ENCODE measurements at regions not wholly inside any gene's neighbourhood (a gene's known extent, or its start where the extent isn't known, plus 50 kb on each side); places are given as distances from the start of the nearest gene placed in this dataset.

DNA sequence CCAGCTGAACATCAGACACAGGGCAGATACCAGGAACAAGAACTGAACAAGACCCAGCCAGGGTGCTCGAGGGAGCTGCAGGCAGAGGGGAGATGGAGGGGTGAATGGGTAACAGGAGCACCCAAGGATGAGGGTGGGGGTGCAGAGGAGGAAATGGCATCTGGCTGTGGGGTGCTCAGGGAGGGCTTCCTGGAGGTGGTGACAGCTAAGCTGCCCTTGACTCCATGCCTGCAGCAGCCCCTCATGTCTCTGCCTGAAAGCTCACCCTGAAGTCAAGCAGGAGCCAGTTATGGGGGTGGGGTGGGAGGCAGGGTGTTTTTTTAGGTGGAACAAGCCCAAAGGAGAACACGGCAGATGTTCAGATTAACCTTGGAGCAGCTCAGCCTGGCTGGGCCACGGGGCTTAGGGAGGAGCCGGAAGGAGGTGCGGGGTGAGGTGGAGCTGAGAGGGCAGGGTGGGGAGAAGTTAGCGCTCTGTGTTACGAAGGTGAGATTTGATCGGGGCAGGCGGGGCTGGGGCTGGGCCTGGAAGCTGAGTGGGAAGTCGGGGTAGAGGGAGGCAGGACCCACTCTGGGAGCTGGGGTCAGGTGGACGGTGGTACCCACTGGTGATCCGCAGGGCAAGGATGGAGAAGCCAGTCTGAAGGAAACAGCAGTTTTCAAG, 143.0 kb downstream of the ENGASE start:
- RAD21 ChIA-PET (ENCODE audit: low non-redundant PET in 1 of 2, low total read pairs in 2 of 2, uncharacterized antibody in 2 of 2, unreplicated experiment in 2 of 2) = no interaction called here
- CTCF ChIA-PET = no interaction called here
- Histone ChIP-seq H3K4me1 (ENCODE audit: control insufficient read depth in 1 of 2, insufficient read depth in 2 of 2, low read length in 2 of 2) (no peaks in the 10 kb centered on the region), H3K27ac (ENCODE audit: low read depth, low read length) (no peak overlapping the region), H3K9me2 (ENCODE audit: insufficient read depth) (no peaks in the 10 kb centered on the region), H3K36me3 (ENCODE audit: control insufficient read depth in 1 of 2, insufficient read depth in 2 of 2, low read length in 2 of 2) (no peaks in the 10 kb centered on the region), H4K20me1 (ENCODE audit: insufficient read depth) (no peaks in the 10 kb centered on the region), H3K79me2 (ENCODE audit: insufficient read depth, low read length) (no peaks in the 10 kb centered on the region), H3K27me3 (ENCODE audit: insufficient read depth, low read length) (peaks cover 27% of the 10 kb centered on the region), H3K4me3 (replicated peaks in 1 of 2; ENCODE audit: low read depth in 1 of 2, low read length in 2 of 2) (no peak overlapping the region), H3K9me3 (ENCODE audit: control insufficient read depth in 1 of 2, insufficient read depth in 1 of 2, low read depth in 1 of 2, low read length in 2 of 2) (no peaks in the 10 kb centered on the region), H3K9ac (ENCODE audit: low read length) (no peak overlapping the region), H2AFZ (ENCODE audit: low read depth, low read length, poor library complexity, severe bottlenecking) (no peak overlapping the region), H3K4me2 (ENCODE audit: low read length) (no peak overlapping the region)
- POLR2A ChIA-PET = no interaction called here
- TF ChIP-seq JUND (IDR thresholded peaks at IDR 0.05) (no peak), CBX3 (IDR thresholded peaks at IDR 0.05; ENCODE audit: low read depth) (no peak), TCF7L2 (IDR thresholded peaks at IDR 0.05; ENCODE audit: borderline replicate concordance, extremely low read depth, insufficient read depth, insufficient read length) (no peak), CEBPB (IDR thresholded peaks at IDR 0.05; ENCODE audit: low read depth) (no peak), YY1 (IDR thresholded peaks at IDR 0.05; ENCODE audit: extremely low read depth, insufficient replicate concordance, low read depth, low read length) (no peak), RAD21 (IDR thresholded peaks at IDR 0.05; ENCODE audit: low read depth) (no peak), FOSL1 (IDR thresholded peaks at IDR 0.05; ENCODE audit: low read depth) (no peak), EZH2 (IDR thresholded peaks at IDR 0.05) (no peak), SRF (IDR thresholded peaks at IDR 0.05; ENCODE audit: low read depth) (no peak)
- TF ChIP-seq, protein P1, sequence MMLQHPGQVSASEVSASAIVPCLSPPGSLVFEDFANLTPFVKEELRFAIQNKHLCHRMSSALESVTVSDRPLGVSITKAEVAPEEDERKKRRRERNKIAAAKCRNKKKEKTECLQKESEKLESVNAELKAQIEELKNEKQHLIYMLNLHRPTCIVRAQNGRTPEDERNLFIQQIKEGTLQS (IDR thresholded peaks at IDR 0.05) = no peak
- TF ChIP-seq, protein P2, sequence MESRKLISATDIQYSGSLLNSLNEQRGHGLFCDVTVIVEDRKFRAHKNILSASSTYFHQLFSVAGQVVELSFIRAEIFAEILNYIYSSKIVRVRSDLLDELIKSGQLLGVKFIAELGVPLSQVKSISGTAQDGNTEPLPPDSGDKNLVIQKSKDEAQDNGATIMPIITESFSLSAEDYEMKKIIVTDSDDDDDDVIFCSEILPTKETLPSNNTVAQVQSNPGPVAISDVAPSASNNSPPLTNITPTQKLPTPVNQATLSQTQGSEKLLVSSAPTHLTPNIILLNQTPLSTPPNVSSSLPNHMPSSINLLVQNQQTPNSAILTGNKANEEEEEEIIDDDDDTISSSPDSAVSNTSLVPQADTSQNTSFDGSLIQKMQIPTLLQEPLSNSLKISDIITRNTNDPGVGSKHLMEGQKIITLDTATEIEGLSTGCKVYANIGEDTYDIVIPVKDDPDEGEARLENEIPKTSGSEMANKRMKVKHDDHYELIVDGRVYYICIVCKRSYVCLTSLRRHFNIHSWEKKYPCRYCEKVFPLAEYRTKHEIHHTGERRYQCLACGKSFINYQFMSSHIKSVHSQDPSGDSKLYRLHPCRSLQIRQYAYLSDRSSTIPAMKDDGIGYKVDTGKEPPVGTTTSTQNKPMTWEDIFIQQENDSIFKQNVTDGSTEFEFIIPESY (IDR thresholded peaks at IDR 0.05; ENCODE audit: extremely low read depth, insufficient replicate concordance, low read length) = no peak
- TF ChIP-seq, protein P3, sequence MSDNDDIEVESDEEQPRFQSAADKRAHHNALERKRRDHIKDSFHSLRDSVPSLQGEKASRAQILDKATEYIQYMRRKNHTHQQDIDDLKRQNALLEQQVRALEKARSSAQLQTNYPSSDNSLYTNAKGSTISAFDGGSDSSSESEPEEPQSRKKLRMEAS (IDR thresholded peaks at IDR 0.05) = no peak
- TF ChIP-seq, protein P4, sequence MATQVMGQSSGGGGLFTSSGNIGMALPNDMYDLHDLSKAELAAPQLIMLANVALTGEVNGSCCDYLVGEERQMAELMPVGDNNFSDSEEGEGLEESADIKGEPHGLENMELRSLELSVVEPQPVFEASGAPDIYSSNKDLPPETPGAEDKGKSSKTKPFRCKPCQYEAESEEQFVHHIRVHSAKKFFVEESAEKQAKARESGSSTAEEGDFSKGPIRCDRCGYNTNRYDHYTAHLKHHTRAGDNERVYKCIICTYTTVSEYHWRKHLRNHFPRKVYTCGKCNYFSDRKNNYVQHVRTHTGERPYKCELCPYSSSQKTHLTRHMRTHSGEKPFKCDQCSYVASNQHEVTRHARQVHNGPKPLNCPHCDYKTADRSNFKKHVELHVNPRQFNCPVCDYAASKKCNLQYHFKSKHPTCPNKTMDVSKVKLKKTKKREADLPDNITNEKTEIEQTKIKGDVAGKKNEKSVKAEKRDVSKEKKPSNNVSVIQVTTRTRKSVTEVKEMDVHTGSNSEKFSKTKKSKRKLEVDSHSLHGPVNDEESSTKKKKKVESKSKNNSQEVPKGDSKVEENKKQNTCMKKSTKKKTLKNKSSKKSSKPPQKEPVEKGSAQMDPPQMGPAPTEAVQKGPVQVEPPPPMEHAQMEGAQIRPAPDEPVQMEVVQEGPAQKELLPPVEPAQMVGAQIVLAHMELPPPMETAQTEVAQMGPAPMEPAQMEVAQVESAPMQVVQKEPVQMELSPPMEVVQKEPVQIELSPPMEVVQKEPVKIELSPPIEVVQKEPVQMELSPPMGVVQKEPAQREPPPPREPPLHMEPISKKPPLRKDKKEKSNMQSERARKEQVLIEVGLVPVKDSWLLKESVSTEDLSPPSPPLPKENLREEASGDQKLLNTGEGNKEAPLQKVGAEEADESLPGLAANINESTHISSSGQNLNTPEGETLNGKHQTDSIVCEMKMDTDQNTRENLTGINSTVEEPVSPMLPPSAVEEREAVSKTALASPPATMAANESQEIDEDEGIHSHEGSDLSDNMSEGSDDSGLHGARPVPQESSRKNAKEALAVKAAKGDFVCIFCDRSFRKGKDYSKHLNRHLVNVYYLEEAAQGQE (IDR thresholded peaks at IDR 0.05; ENCODE audit: low read depth) = no peak
- DNase-seq (ENCODE audit: low read depth, low spot score) (no peak), ATAC-seq (no peak)
- BruUV-seq (replicated peaks) = no TSS peak
- intact Hi-C loops (cut with micrococcal nuclease) = no loop called here
